Uterus (tissue), 3 donors: ENCODE measurements at regions not wholly inside any gene's neighbourhood (a gene's known extent, or its start where the extent isn't known, plus 50 kb on each side); places are given as distances from the start of the nearest gene placed in this dataset.

ENCODE experiments used
- DNase-seq, 2 donors: peaks; one replicate each; pipeline ENCODE4 v3.0.0-alpha.2; 2019 to 2020
- H3K27ac ChIP-seq, 2 donors: fragments of 200-600 bp; sonication (generic); 1 replicate in 1 of 2; 2 replicates in 1 of 2; pipeline ENCODE4 v1.5.1; 2016 to 2018
- H3K27me3 ChIP-seq, 2 donors: fragments of 200-600 bp; sonication (generic); one replicate each; pipeline ENCODE4 v1.5.1; 2018 to 2019; ENCODE audit warnings: control low read depth in 1 of 2
- H3K36me3 ChIP-seq, 2 donors: fragments of 200-600 bp; sonication (generic); one replicate each; pipeline ENCODE4 v1.5.1; 2019; ENCODE audit warnings: control low read depth in 1 of 2
- H3K4me1 ChIP-seq, 2 donors: fragments of 200-600 bp; sonication (generic); one replicate each; pipeline ENCODE4 v1.5.1; 2018 to 2019; ENCODE audit warnings: control low read depth in 1 of 2
- H3K4me3 ChIP-seq, 2 donors: fragments of 200-600 bp; sonication (generic); 1 replicate in 1 of 2; 2 replicates in 1 of 2; pipeline ENCODE4 v1.5.1; 2018 to 2019; ENCODE audit warnings: mild to moderate bottlenecking in 1 of 2
- H3K9me3 ChIP-seq, 2 donors: fragments of 200-600 bp; sonication (generic); one replicate each; pipeline ENCODE4 v1.5.1; 2019; ENCODE audit warnings: control low read depth in 1 of 2
- CTCF ChIP-seq, 4 experiments: fragments of 200-600 bp in 2 of 4; fragments of 450-650 bp in 2 of 4; sonication (generic) in 2 of 4; IDR thresholded peaks; one replicate each; pipeline ENCODE4 v1.5.1; 2016 to 2019; ENCODE audit warnings: antibody characterized with exemption in 4 of 4, mild to moderate bottlenecking in 2 of 4, moderate library complexity in 1 of 4
- POLR2A ChIP-seq, 2 donors: fragments of 450-650 bp; IDR thresholded peaks; one replicate each; pipeline ENCODE4 v1.6.1; 2016; ENCODE audit warnings: antibody characterized with exemption in 2 of 2, mild to moderate bottlenecking in 1 of 2, moderate library complexity in 1 of 2
- intact Hi-C: fragments of 100-400 bp; cut with DNase I; formaldehyde crosslinking; loops from one replicate; pipeline ENCODE4 v1.15.1; 2023; ENCODE audit warnings: low total_unique reads
- donor health status: DM: yes; HTN: yes; CAD: no.

GRCh38 chr4:78989697-78990270 lies 50.5 kb upstream of the PAQR3 start:
- Histone ChIP-seq H3K9me3 (no peaks in the 10 kb centered on the region), H3K27me3 (no peaks in the 10 kb centered on the region), H3K4me1 (no peaks in the 10 kb centered on the region), H3K36me3 (no peaks in the 10 kb centered on the region), H3K4me3 (no peak overlapping the region), H3K27ac (no peak overlapping the region)
- intact Hi-C loops, result no loop called here
- TF ChIP-seq POLR2A (IDR thresholded peaks at IDR 0.05) (no peak), CTCF (IDR thresholded peaks at IDR 0.05) (no peak)
- DNase-seq, result no peak
